SK-N-SH (cell line): ENCODE measurements at regions not wholly inside any gene's neighbourhood (a gene's known extent, or its start where the extent isn't known, plus 50 kb on each side); places are given as distances from the start of the nearest gene placed in this dataset.

Source experiments
- CTCF ChIA-PET: fragments of 300-600, 350-600 bp; formaldehyde crosslinking; extraction: SDS; loops from one replicate; lab custom pipeline; 2021; lab: Yijun Ruan, JAX
- POLR2A ChIA-PET: fragments of 350-600 bp; sonication (Branson Sonifier 250); formaldehyde crosslinking; extraction: SDS; loops from one replicate; lab custom pipeline; 2020; ENCODE audit warnings: antibody characterized with exemption, inconsistent platforms; lab: Yijun Ruan, JAX
- DNase-seq: peaks from one replicate; pipeline ENCODE4 v3.0.0; 2012
- H2AFZ ChIP-seq: fragments of 200-600 bp; sonication (generic); 2 replicates; pipeline ENCODE4 v1.8.1; 2016; ENCODE audit warnings: antibody characterized with exemption, mild to moderate bottlenecking, low read depth
- H3F3A ChIP-seq: fragments of 200-600 bp; sonication (generic); replicated peaks from 2 replicates; pipeline ENCODE3; 2016; ENCODE audit warnings: antibody characterized with exemption, mild to moderate bottlenecking; ENCODE audit not compliant: insufficient read depth
- H3K27ac ChIP-seq, 2 experiments: fragments of 200-500 bp in 1 of 2; fragments of 200-600 bp in 1 of 2; sonication (Bioruptor generic) in 1 of 2; sonication (generic), shearing (Covaris generic) in 1 of 2; 2 replicates each; pipeline versions ENCODE4 v1.5.1 to v1.6.1; 2014 to 2016; ENCODE audit warnings: low read depth in 2 of 2, inconsistent platforms in 1 of 2, low read length in 1 of 2, mild to moderate bottlenecking in 1 of 2, mixed read lengths in 1 of 2
- H3K27me3 ChIP-seq: fragments of 200-600 bp; sonication (generic), shearing (Covaris generic); 2 replicates; pipeline ENCODE4 v1.6.1; 2016; ENCODE audit warnings: mixed run types; ENCODE audit not compliant: insufficient read depth
- H3K36me3 ChIP-seq, 2 experiments: fragments of 200-500 bp in 1 of 2; fragments of 200-600 bp in 1 of 2; sonication (Bioruptor generic) in 1 of 2; sonication (generic) in 1 of 2; replicated peaks in 1 of 2; 2 replicates each; pipeline versions ENCODE3 to v1.5.1; 2014 to 2016; ENCODE audit warnings: low read length in 1 of 2, mild to moderate bottlenecking in 1 of 2; ENCODE audit not compliant: insufficient read depth in 2 of 2, control insufficient read depth in 1 of 2
- H3K4me1 ChIP-seq, 2 experiments: fragments of 200-500 bp in 1 of 2; fragments of 200-600 bp in 1 of 2; sonication (Bioruptor generic) in 1 of 2; sonication (generic), shearing (Covaris generic) in 1 of 2; 2 replicates each; pipeline versions ENCODE4 v1.5.1 to v1.6.1; 2014 to 2016; ENCODE audit warnings: low read depth in 1 of 2, low read length in 1 of 2, mixed run types in 1 of 2; ENCODE audit not compliant: insufficient read depth in 2 of 2, control insufficient read depth in 1 of 2
- H3K4me2 ChIP-seq: fragments of 200-600 bp; sonication (generic), shearing (Covaris generic); 2 replicates; pipeline ENCODE4 v1.6.1; 2017; ENCODE audit warnings: mixed run types
- H3K4me3 ChIP-seq, 2 experiments: fragments of 200-500 bp in 1 of 2; fragments of 200-600 bp in 1 of 2; sonication (Bioruptor generic) in 1 of 2; sonication (generic), shearing (Covaris generic) in 1 of 2; 2 replicates each; pipeline versions ENCODE4 v1.5.1 to v1.8.1; 2014 to 2016; ENCODE audit warnings: low read depth in 2 of 2, inconsistent platforms in 1 of 2, low read length in 1 of 2, mild to moderate bottlenecking in 1 of 2, mixed read lengths in 1 of 2, moderate library complexity in 1 of 2
- H3K79me2 ChIP-seq: fragments of 200-600 bp; sonication (generic); 2 replicates; pipeline ENCODE4 v1.8.1; 2017; ENCODE audit warnings: mild to moderate bottlenecking; ENCODE audit not compliant: insufficient read depth
- H3K9ac ChIP-seq: fragments of 200-600 bp; sonication (generic); 2 replicates; pipeline ENCODE4 v1.6.1; 2017; ENCODE audit warnings: mixed run types
- H3K9me2 ChIP-seq: fragments of 200-600 bp; sonication (generic); 2 replicates; pipeline ENCODE4 v1.6.1; 2017; ENCODE audit warnings: mixed run types
- H3K9me3 ChIP-seq: fragments of 200-600 bp; sonication (generic); 2 replicates; pipeline ENCODE4 v1.6.1; 2017; ENCODE audit warnings: mixed run types, mild to moderate bottlenecking, moderate library complexity
- H4K20me1 ChIP-seq: fragments of 200-600 bp; sonication (generic); 2 replicates; pipeline ENCODE4 v1.6.1; 2017; ENCODE audit warnings: mild to moderate bottlenecking, mixed run types; ENCODE audit not compliant: insufficient read depth
- ELF1 ChIP-seq: IDR thresholded peaks from 2 replicates; pipeline ENCODE4 v1.4.0; 2012
- FOXJ3 ChIP-seq: sonication (generic); formaldehyde crosslinking; IDR thresholded peaks from 2 replicates; pipeline ENCODE4 v1.5.1; 2020; ENCODE audit warnings: mild to moderate bottlenecking, missing genetic modification reagents
- GABPA ChIP-seq: IDR thresholded peaks from 2 replicates; pipeline ENCODE4 v1.4.0; 2012; ENCODE audit warnings: low read depth, mild to moderate bottlenecking
- GATA2 ChIP-seq: sonication (generic); formaldehyde crosslinking; IDR thresholded peaks from 2 replicates; pipeline ENCODE4 v1.5.0; 2020; ENCODE audit warnings: mild to moderate bottlenecking, missing genetic modification reagents
- IRF3 ChIP-seq: fragments of 150-350 bp; IDR thresholded peaks from 2 replicates; pipeline ENCODE4 v1.6.1; 2016; ENCODE audit warnings: mild to moderate bottlenecking, low read depth, low read length
- MAX ChIP-seq: IDR thresholded peaks from 2 replicates; pipeline ENCODE4 v1.4.0; 2012; ENCODE audit warnings: low read depth
- NFIC ChIP-seq: IDR thresholded peaks from 2 replicates; pipeline ENCODE4 v1.4.0; 2012; ENCODE audit warnings: borderline replicate concordance
- POLR2AphosphoS5 ChIP-seq: IDR thresholded peaks from 2 replicates; pipeline ENCODE4 v1.6.1; 2012; ENCODE audit warnings: low read depth, low read length
- RCOR1 ChIP-seq: fragments of 150-350 bp; IDR thresholded peaks from 2 replicates; pipeline ENCODE4 v1.6.1; 2017; ENCODE audit warnings: antibody characterized with exemption, low read length
- REST ChIP-seq: IDR thresholded peaks from 2 replicates; pipeline ENCODE4 v1.6.1; 2012; ENCODE audit warnings: mild to moderate bottlenecking, low read depth, low read length, moderate library complexity
- RXRA ChIP-seq: IDR thresholded peaks from 2 replicates; pipeline ENCODE4 v1.4.0; 2012; ENCODE audit warnings: low read depth, mild to moderate bottlenecking, borderline replicate concordance
- TAF1 ChIP-seq: IDR thresholded peaks from 2 replicates; pipeline ENCODE4 v1.6.1; 2012; ENCODE audit warnings: low read depth, mild to moderate bottlenecking, low read length, moderate library complexity, borderline replicate concordance
- TCF12 ChIP-seq: IDR thresholded peaks from 2 replicates; pipeline ENCODE4 v1.4.0; 2012
- WGBS: methylation state at CpG from one replicate; pipeline ENCODE4 v1.1.6; 2017; ENCODE audit warnings: low lambda C conversion rate; 5-methylcytosine and 5-hydroxymethylcytosine counted together
- TF ChIP-seq, protein P1 (sequence below): fragments of 200-600 bp; sonication (generic); IDR thresholded peaks from 2 replicates; pipeline ENCODE4 v1.6.1; 2017; ENCODE audit warnings: antibody characterized with exemption, mild to moderate bottlenecking, moderate library complexity
- TF ChIP-seq, protein P2 (sequence below): IDR thresholded peaks from 2 replicates; pipeline ENCODE4 v1.4.0; 2012; ENCODE audit warnings: low read depth, borderline replicate concordance

GRCh38 chr14:34018564-34019244 is 67.8 kb upstream of the EGLN3 start (continued):
- TF ChIP-seq GABPA, result no peak
- TF ChIP-seq RCOR1, result no peak
- TF ChIP-seq, all 33 proteins: peak for 0

- no peaks in the 10 kb centered on the region for H3K79me2 ChIP-seq
- ChIA-PET POLR2A (no interaction called here), CTCF (interaction anchor here (2.7 kb wide), 1 partner anchor 178 kb away, joined by 7 read pairs; no protein-coding TSS in a partner anchor)
- no peak overlapping the region for H3K27ac ChIP-seq
- H3K9me3 ChIP-seq, result no peaks in the 10 kb centered on the region
- no peaks in the 10 kb centered on the region for H3F3A ChIP-seq
- no peaks in the 10 kb centered on the region for H3K4me1 ChIP-seq
- H3K9ac ChIP-seq, result no peak overlapping the region
- 60% methylated on average over 5 of the region's 5 CpGs for WGBS
- TF ChIP-seq POLR2AphosphoS5, result no peak
- TF ChIP-seq REST, result no peak
- TF ChIP-seq ELF1, result no peak
- no peak for TF ChIP-seq RXRA
- TF ChIP-seq MAX, result no peak
- no peak for TF ChIP-seq TAF1
- TF ChIP-seq FOXJ3, result no peak
- TF ChIP-seq TCF12, result no peak
- TF ChIP-seq IRF3, result no peak
- TF ChIP-seq NFIC, result no peak
- TF ChIP-seq GATA2 (CRISPR knock-in tag), result no peak
- TF ChIP-seq, protein P1, sequence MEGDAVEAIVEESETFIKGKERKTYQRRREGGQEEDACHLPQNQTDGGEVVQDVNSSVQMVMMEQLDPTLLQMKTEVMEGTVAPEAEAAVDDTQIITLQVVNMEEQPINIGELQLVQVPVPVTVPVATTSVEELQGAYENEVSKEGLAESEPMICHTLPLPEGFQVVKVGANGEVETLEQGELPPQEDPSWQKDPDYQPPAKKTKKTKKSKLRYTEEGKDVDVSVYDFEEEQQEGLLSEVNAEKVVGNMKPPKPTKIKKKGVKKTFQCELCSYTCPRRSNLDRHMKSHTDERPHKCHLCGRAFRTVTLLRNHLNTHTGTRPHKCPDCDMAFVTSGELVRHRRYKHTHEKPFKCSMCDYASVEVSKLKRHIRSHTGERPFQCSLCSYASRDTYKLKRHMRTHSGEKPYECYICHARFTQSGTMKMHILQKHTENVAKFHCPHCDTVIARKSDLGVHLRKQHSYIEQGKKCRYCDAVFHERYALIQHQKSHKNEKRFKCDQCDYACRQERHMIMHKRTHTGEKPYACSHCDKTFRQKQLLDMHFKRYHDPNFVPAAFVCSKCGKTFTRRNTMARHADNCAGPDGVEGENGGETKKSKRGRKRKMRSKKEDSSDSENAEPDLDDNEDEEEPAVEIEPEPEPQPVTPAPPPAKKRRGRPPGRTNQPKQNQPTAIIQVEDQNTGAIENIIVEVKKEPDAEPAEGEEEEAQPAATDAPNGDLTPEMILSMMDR, result no peak
- TF ChIP-seq, protein P2, sequence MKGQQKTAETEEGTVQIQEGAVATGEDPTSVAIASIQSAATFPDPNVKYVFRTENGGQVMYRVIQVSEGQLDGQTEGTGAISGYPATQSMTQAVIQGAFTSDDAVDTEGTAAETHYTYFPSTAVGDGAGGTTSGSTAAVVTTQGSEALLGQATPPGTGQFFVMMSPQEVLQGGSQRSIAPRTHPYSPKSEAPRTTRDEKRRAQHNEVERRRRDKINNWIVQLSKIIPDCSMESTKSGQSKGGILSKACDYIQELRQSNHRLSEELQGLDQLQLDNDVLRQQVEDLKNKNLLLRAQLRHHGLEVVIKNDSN, result no peak
- no peak overlapping the region for H3K4me2 ChIP-seq
- no peaks in the 10 kb centered on the region for H3K9me2 ChIP-seq
- H3K4me3 ChIP-seq, result no peak overlapping the region
- no peaks in the 10 kb centered on the region for H4K20me1 ChIP-seq
- DNase-seq, result no peak
- no peaks in the 10 kb centered on the region for H3K36me3 ChIP-seq
- H3K27me3 ChIP-seq, result peaks cover 27% of the 10 kb centered on the region; the same call in 1 of the 2 replicates
- no peak overlapping the region for H2AFZ ChIP-seq
Observed at GRCh38 chr14:34018125-34018524, 67.3 kb upstream of the EGLN3 start.
